WTC11 (cell line): ENCODE measurements at regions not wholly inside any gene's neighbourhood (a gene's known extent, or its start where the extent isn't known, plus 50 kb on each side); places are given as distances from the start of the nearest gene placed in this dataset.

ENCODE experiments used
- CTCF ChIP-seq: fragments of 200-600 bp; IDR thresholded peaks from 2 replicates; pipeline ENCODE4 v1.8.0; 2022; ENCODE audit warnings: antibody characterized with exemption
- ERG ChIP-seq: fragments of 250-450 bp; sonication (Bioruptor Pico); IDR thresholded peaks from 2 replicates; pipeline ENCODE4 v1.8.0; 2021; ENCODE audit warnings: mild to moderate bottlenecking
- GABPB1 ChIP-seq: sonication (generic); formaldehyde crosslinking; IDR thresholded peaks from 2 replicates; pipeline ENCODE4 v1.8.1; 2023; ENCODE audit warnings: mild to moderate bottlenecking, missing genetic modification reagents

- TF ChIP-seq ERG = no peak
- TF ChIP-seq CTCF = no peak
- TF ChIP-seq GABPB1 = no peak
These were observed 250.5 kb downstream of the ARHGAP12 start for GRCh38 chr10:31678139-31678536.
